ENCODE measurements at regions not wholly inside any gene's neighbourhood (a gene's known extent, or its start where the extent isn't known, plus 50 kb on each side); places are given as distances from the start of the nearest gene placed in this dataset.

DNA sequence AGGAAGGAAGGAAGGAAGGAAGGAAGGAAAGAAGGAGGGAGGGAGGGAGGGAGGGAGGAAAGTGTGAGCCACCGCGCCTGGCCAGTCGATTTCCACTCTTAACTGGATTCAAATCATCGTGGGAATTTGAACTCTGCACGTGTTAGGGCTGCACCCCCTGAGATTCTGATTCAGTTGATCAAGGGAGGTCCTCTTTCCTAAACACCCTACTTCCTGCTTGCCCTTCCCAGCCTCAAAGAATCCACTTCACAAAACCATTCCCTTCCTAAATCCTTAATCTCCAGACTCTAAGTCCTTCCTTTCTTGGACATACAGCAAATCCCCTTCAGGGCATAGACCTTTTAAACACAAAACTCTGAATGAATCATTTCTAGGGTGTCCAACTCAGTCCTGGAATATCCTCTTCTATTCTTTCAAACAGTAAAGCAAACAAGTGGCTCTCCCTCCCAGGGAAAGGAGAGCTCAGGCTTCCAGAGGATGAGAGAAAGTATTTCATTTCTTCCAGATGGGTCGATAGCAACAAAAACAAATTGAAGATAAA, 68.2 kb upstream of the MBOAT2 start:
- no peaks in the 10 kb centered on the region for H3K36me3 ChIP-seq
- H3K9me3 ChIP-seq: no peaks in the 10 kb centered on the region
- TF ChIP-seq POLR2A (IDR thresholded peaks at IDR 0.05): no peak
- TF ChIP-seq, protein P1, sequence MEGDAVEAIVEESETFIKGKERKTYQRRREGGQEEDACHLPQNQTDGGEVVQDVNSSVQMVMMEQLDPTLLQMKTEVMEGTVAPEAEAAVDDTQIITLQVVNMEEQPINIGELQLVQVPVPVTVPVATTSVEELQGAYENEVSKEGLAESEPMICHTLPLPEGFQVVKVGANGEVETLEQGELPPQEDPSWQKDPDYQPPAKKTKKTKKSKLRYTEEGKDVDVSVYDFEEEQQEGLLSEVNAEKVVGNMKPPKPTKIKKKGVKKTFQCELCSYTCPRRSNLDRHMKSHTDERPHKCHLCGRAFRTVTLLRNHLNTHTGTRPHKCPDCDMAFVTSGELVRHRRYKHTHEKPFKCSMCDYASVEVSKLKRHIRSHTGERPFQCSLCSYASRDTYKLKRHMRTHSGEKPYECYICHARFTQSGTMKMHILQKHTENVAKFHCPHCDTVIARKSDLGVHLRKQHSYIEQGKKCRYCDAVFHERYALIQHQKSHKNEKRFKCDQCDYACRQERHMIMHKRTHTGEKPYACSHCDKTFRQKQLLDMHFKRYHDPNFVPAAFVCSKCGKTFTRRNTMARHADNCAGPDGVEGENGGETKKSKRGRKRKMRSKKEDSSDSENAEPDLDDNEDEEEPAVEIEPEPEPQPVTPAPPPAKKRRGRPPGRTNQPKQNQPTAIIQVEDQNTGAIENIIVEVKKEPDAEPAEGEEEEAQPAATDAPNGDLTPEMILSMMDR (IDR thresholded peaks at IDR 0.05): no peak
- intact Hi-C loops (cut with DNase I): no loop called here
- 87 to 92% methylated on average over 6 of the region's 6 CpGs for WGBS, 2 donors
- H3K27me3 ChIP-seq: no peaks in the 10 kb centered on the region
- no peak overlapping the region for H3K27ac ChIP-seq
- no peak overlapping the region for H3K4me3 ChIP-seq (replicated peaks in 1 of 3)
- DNase-seq: no peak
- H3K4me1 ChIP-seq: no peaks in the 10 kb centered on the region

DNA sequence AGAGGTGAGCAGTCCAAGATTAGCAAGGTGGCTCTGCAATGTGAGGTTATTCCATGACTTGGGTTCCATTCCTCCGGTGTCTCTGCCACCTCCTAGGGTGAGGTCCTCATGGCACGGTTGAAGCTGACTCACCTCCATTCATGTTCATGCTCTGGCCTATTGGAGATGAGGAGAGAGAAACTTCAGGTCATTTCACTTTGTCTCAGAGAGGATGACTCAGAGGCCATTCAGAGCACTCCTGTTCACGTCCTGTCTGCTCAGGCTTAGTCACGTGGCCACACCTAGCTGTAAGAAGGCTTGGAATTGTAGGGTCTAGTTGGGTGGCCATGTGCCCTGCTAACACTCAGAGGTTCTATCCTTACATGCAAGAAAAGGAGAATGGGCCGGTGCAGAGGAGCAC, 67.5 kb upstream of the MBOAT2 start:
- intact Hi-C loops (cut with DNase I): no loop called here
- DNase-seq: no peak
- H3K4me3 ChIP-seq (replicated peaks in 1 of 3): no peak overlapping the region
- no peaks in the 10 kb centered on the region for H3K9me3 ChIP-seq
- no peak for TF ChIP-seq POLR2A (IDR thresholded peaks at IDR 0.05)
- TF ChIP-seq, protein P1 (IDR thresholded peaks at IDR 0.05): no peak
- WGBS, 2 donors: 68 to 89% methylated on average over 5 of the region's 5 CpGs
- H3K36me3 ChIP-seq: no peaks in the 10 kb centered on the region
- no peaks in the 10 kb centered on the region for H3K27me3 ChIP-seq
- H3K27ac ChIP-seq: no peak overlapping the region
- no peaks in the 10 kb centered on the region for H3K4me1 ChIP-seq

DNA sequence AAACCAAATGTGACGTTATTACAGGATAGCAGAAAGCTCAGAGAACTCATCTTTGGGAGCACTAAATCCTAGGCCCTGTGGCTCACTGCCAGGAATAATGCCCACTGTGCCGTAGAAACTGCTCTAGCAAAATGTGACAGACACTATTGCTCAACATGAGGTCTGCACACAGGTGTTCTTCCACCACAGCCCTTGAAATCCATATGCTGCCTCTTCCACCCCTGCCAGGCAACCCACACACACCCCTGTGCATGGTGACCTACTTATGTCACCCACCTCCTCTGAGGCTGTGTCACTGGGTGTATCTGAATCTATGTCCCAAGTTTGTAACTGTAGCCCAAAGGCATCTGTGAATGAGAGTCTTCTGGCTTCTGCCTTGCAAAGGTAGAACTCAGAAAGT, 66.1 kb upstream of the MBOAT2 start:
- no peak overlapping the region for H3K4me3 ChIP-seq (replicated peaks in 1 of 3)
- no peak for DNase-seq
- no peak for TF ChIP-seq POLR2A (IDR thresholded peaks at IDR 0.05)
- no peak overlapping the region for H3K27ac ChIP-seq
- intact Hi-C loops (cut with DNase I): no loop called here
- no peaks in the 10 kb centered on the region for H3K27me3 ChIP-seq
- H3K9me3 ChIP-seq: no peaks in the 10 kb centered on the region
- no peaks in the 10 kb centered on the region for H3K36me3 ChIP-seq
- no peaks in the 10 kb centered on the region for H3K4me1 ChIP-seq
- 90 to 92% methylated on average over 2 of the region's 2 CpGs for WGBS, 2 donors

DNA sequence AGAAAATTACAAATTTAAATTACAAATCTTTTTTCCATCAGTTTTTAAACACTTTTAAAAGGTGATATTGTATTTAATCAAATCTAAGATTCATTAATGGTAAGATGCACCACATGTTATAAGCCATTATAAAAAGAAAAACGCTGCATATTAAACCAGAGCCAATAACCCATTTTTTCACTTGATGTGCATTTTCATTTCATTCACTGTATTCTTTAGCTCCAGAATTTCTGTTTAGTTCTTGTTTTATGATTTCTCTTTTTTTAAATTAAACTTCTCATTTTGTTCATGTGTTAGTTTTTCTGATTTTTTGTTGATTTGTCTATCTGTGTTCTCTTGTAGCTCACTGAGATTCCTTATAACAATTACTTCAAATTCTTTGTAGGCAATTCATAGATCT, 62.4 kb upstream of the MBOAT2 start:
- H3K27me3 ChIP-seq: no peaks in the 10 kb centered on the region
- no peak overlapping the region for H3K27ac ChIP-seq
- H3K4me1 ChIP-seq: no peaks in the 10 kb centered on the region
- intact Hi-C loops (cut with DNase I): no loop called here
- H3K36me3 ChIP-seq: no peaks in the 10 kb centered on the region
- no peak for DNase-seq
- 88 to 97% methylated on average over 1 of the region's 1 CpG for WGBS, 2 donors
- H3K9me3 ChIP-seq: no peaks in the 10 kb centered on the region
- no peak overlapping the region for H3K4me3 ChIP-seq (replicated peaks in 1 of 3)
- TF ChIP-seq, protein P1 (IDR thresholded peaks at IDR 0.05): no peak
- TF ChIP-seq POLR2A (IDR thresholded peaks at IDR 0.05): no peak

DNA sequence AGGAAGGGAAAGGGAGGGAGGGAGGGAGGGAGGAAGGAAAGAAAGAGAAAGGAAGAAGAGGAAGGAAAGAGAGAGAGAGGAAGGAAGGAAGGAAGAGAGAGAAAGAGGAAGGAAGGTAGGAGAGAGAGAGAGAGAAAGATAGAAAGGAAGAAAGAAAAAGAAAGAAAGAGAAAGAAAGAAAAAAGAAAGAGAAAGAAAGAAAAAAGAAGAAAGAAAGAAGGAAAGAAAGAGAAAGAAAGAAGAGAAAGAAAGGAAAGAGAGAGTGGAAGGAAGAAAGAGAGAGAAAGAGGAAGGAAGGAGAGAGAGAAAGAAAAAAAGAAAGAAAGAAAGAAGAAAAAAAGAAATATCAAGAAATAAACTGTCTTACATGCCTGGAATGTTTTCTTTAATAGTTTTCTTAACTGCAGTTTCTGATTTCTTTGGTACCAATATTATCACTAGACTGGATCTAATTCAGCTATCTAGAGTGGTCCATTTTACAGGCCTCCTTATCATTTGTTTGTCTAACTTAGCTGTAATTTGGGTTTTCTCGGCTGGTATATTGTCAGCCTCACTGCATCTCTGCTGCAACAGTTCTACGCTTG, 59.6 kb upstream of the MBOAT2 start:
- no peaks in the 10 kb centered on the region for H3K9me3 ChIP-seq
- 31 to 45% methylated on average over 2 of the region's 2 CpGs for WGBS, 2 donors
- H3K36me3 ChIP-seq: no peaks in the 10 kb centered on the region
- H3K27ac ChIP-seq: no peak overlapping the region
- intact Hi-C loops (cut with DNase I): no loop called here
- H3K4me3 ChIP-seq (replicated peaks in 1 of 3): no peak overlapping the region
- no peaks in the 10 kb centered on the region for H3K27me3 ChIP-seq
- DNase-seq: no peak
- TF ChIP-seq, protein P1 (IDR thresholded peaks at IDR 0.05): no peak
- no peak for TF ChIP-seq POLR2A (IDR thresholded peaks at IDR 0.05)
- H3K4me1 ChIP-seq: no peaks in the 10 kb centered on the region

Measured in thyroid gland (tissue), 4 donors.